ENCODE measurements at regions not wholly inside any gene's neighbourhood (a gene's known extent, or its start where the extent isn't known, plus 50 kb on each side); places are given as distances from the start of the nearest gene placed in this dataset.

DNA sequence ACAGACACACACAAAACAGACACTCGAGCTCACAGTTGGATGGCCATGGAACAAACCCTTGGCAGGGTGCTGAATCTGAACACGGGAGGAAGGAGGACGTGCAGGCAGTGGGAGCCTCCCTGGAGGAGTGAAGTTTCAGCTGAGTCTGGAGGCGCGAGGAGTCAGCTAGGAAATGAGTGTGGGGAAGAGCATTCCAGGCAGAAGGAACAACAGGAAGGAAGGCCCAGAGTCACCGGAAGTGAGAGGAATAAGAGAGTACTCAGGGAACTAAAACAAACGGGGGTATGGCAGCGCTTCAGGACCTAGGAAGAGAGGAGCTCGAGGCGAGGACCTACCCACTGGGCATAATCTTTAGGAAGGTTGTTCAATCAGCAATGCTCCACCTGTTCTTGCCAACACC is 137.3 kb downstream of the SYF2 start:
- TF ChIP-seq RFX5 (IDR thresholded peaks at IDR 0.05; ENCODE audit: low read depth, low read length) (no peak), RAD21 (IDR thresholded peaks at IDR 0.05; ENCODE audit: low read length) (no peak), CEBPB (IDR thresholded peaks at IDR 0.05; ENCODE audit: low read depth, low read length) (no peak), MAFK (IDR thresholded peaks at IDR 0.05; ENCODE audit: low read depth, low read length) (no peak), RCOR1 (IDR thresholded peaks at IDR 0.05; ENCODE audit: insufficient replicate concordance, low read length) (no peak), MXI1 (IDR thresholded peaks at IDR 0.05; ENCODE audit: borderline replicate concordance, low read depth, low read length) (no peak), BHLHE40 (IDR thresholded peaks at IDR 0.05; ENCODE audit: low read depth, low read length) (no peak), CHD1 (IDR thresholded peaks at IDR 0.05; ENCODE audit: low read depth, low read length) (no peak), FOS (IDR thresholded peaks at IDR 0.05; ENCODE audit: low read depth, low read length) (no peak), NFE2L2 (IDR thresholded peaks at IDR 0.05; ENCODE audit: low read depth, low read length) (no peak), SMC3 (IDR thresholded peaks at IDR 0.05; ENCODE audit: low read depth, low read length) (no peak), MAZ (IDR thresholded peaks at IDR 0.05; ENCODE audit: borderline replicate concordance, low read depth, low read length) (no peak)
- TF ChIP-seq, protein P1, sequence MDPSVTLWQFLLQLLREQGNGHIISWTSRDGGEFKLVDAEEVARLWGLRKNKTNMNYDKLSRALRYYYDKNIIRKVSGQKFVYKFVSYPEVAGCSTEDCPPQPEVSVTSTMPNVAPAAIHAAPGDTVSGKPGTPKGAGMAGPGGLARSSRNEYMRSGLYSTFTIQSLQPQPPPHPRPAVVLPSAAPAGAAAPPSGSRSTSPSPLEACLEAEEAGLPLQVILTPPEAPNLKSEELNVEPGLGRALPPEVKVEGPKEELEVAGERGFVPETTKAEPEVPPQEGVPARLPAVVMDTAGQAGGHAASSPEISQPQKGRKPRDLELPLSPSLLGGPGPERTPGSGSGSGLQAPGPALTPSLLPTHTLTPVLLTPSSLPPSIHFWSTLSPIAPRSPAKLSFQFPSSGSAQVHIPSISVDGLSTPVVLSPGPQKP (IDR thresholded peaks at IDR 0.05; ENCODE audit: borderline replicate concordance, low read depth, low read length) = no peak
- TF ChIP-seq, protein P2, sequence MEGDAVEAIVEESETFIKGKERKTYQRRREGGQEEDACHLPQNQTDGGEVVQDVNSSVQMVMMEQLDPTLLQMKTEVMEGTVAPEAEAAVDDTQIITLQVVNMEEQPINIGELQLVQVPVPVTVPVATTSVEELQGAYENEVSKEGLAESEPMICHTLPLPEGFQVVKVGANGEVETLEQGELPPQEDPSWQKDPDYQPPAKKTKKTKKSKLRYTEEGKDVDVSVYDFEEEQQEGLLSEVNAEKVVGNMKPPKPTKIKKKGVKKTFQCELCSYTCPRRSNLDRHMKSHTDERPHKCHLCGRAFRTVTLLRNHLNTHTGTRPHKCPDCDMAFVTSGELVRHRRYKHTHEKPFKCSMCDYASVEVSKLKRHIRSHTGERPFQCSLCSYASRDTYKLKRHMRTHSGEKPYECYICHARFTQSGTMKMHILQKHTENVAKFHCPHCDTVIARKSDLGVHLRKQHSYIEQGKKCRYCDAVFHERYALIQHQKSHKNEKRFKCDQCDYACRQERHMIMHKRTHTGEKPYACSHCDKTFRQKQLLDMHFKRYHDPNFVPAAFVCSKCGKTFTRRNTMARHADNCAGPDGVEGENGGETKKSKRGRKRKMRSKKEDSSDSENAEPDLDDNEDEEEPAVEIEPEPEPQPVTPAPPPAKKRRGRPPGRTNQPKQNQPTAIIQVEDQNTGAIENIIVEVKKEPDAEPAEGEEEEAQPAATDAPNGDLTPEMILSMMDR (conservative IDR thresholded peaks at IDR 0.05; ENCODE audit: low read depth, low read length) = no peak
- TF ChIP-seq, protein P3, sequence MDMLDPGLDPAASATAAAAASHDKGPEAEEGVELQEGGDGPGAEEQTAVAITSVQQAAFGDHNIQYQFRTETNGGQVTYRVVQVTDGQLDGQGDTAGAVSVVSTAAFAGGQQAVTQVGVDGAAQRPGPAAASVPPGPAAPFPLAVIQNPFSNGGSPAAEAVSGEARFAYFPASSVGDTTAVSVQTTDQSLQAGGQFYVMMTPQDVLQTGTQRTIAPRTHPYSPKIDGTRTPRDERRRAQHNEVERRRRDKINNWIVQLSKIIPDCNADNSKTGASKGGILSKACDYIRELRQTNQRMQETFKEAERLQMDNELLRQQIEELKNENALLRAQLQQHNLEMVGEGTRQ (IDR thresholded peaks at IDR 0.05; ENCODE audit: low read depth, low read length) = no peak
- Histone ChIP-seq H2BK5ac (ENCODE audit: low read depth, low read length, poor library complexity, severe bottlenecking) (no peak overlapping the region), H3K4me2 (ENCODE audit: low read depth, low read length) (no peak overlapping the region), H2AK9ac (replicated peaks; ENCODE audit: low read depth, low read length, poor library complexity) (no peak overlapping the region), H3K9me3 (ENCODE audit: control insufficient read depth, insufficient read depth, low read length) (peaks cover 15% of the 10 kb centered on the region), H4K91ac (ENCODE audit: insufficient read depth, low read depth, low read length) (no peak overlapping the region), H4K20me1 (ENCODE audit: insufficient read depth, low read length) (no peaks in the 10 kb centered on the region), H4K5ac (ENCODE audit: low read depth, low read length) (no peak overlapping the region), H3K56ac (ENCODE audit: extremely low read depth, insufficient read depth, low read length) (no peak overlapping the region), H3K14ac (replicated peaks; ENCODE audit: low read depth, low read length) (no peak overlapping the region), H3K9ac (ENCODE audit: low read depth, low read length) (no peak overlapping the region), H3K23ac (ENCODE audit: low read depth, low read length) (no peak overlapping the region), H2BK120ac (ENCODE audit: low read depth, low read length) (no peak overlapping the region), H3K4me3 (ENCODE audit: insufficient read depth, low read depth, low read length) (no peak overlapping the region), H2AK5ac (ENCODE audit: low read depth, low read length) (no peak overlapping the region), H2AFZ (replicated peaks; ENCODE audit: low read length, poor library complexity) (no peak overlapping the region), H3K27me3 (ENCODE audit: control insufficient read depth, insufficient read depth, low read length) (peaks cover 74% of the 10 kb centered on the region), H3K27ac (ENCODE audit: insufficient read depth, low read length) (no peak overlapping the region), H3K9me1 (ENCODE audit: insufficient read depth, low read length) (no peaks in the 10 kb centered on the region), H4K8ac (ENCODE audit: low read depth in 2 of 2, low read length in 2 of 2) (no peak overlapping the region), H3K79me1 (ENCODE audit: low read depth in 1 of 2, low read length in 2 of 2) (no peaks in the 10 kb centered on the region), H3K4ac (ENCODE audit: low read depth, low read length) (no peak overlapping the region), H3K18ac (ENCODE audit: low read depth, low read length) (no peak overlapping the region), H2BK20ac (ENCODE audit: low read depth, low read length) (no peak overlapping the region), H3K4me1 (ENCODE audit: control insufficient read depth, insufficient read depth, low read length) (no peaks in the 10 kb centered on the region), H3K36me3 (ENCODE audit: control insufficient read depth, insufficient read depth, low read length) (no peaks in the 10 kb centered on the region), H2BK15ac (ENCODE audit: low read depth, low read length) (no peak overlapping the region)
- BruUV-seq (replicated peaks) = no TSS peak
- in situ Hi-C loops (cut with MboI; ENCODE audit: low sequenced_read_pairs) (no loop called here), intact Hi-C loops (cut with micrococcal nuclease) (no loop called here), dilution Hi-C loops (cut with HindIII; ENCODE audit: low sequenced_read_pairs, unreplicated experiment) (no loop called here)
- CTCF ChIA-PET = interaction anchor here (0.7 kb wide), 1 partner anchor 162 kb away, joined by 3 read pairs; no protein-coding TSS in a partner anchor
- no peak for ATAC-seq (ENCODE audit: low read depth)
- DNase-seq = no peak
- 66% methylated on average over 7 of the region's 10 CpGs; no CpG with 5 or more reads in 1 of the 2 experiments for WGBS, 2 experiments (ENCODE audit: extremely low coverage in 2 of 2, insufficient read length in 1 of 2)
- POLR2A ChIA-PET (ENCODE audit: unreplicated experiment) = no interaction called here

Measured in IMR-90 (cell line).